WTC11 (cell line): ENCODE measurements at regions not wholly inside any gene's neighbourhood (a gene's known extent, or its start where the extent isn't known, plus 50 kb on each side); places are given as distances from the start of the nearest gene placed in this dataset.

ENCODE experiments used
- ATAC-seq: fragments of 200-7000 bp; cut with Tn5 transposase; 2 replicates; pipeline ENCODE4 v1.10.0; 2021; ENCODE audit warnings: mild to moderate bottlenecking, moderate library complexity
- CTCF ChIA-PET: fragments of 300-600 bp; sonication (Branson Sonifier 250); formaldehyde crosslinking; loops from one replicate; lab custom pipeline; 2021; ENCODE audit warnings: antibody characterized with exemption; lab: Charles Lee
- POLR2A ChIA-PET: fragments of 350-600 bp; sonication (Branson Sonifier 250); formaldehyde crosslinking; loops from one replicate; lab custom pipeline; 2021; ENCODE audit warnings: antibody characterized with exemption; lab: Charles Lee
- DNase-seq: peaks from one replicate; pipeline ENCODE4 v3.0.0; 2021; ENCODE audit warnings: low spot score
- H3K27ac Mint-ChIP-seq: 2 replicates; pipeline ENCODE4 v1.8.0; 2021; ENCODE audit warnings: mixed read lengths
- H3K27me3 Mint-ChIP-seq: 2 replicates; pipeline ENCODE4 v1.8.0; 2021; ENCODE audit warnings: low read depth, mild to moderate bottlenecking, moderate library complexity, mixed read lengths
- H3K36me3 Mint-ChIP-seq: 2 replicates; pipeline ENCODE4 v1.8.0; 2021; ENCODE audit warnings: mixed read lengths
- H3K4me1 Mint-ChIP-seq: 2 replicates; pipeline ENCODE4 v1.8.0; 2022; ENCODE audit warnings: mixed read lengths
- H3K4me3 Mint-ChIP-seq: 2 replicates; pipeline ENCODE4 v1.8.0; 2021; ENCODE audit warnings: mild to moderate bottlenecking, moderate library complexity, mixed read lengths
- H3K9me3 Mint-ChIP-seq: 2 replicates; pipeline ENCODE4 v1.8.0; 2021; ENCODE audit warnings: mixed read lengths
- ATF1 ChIP-seq: sonication (generic); formaldehyde crosslinking; IDR thresholded peaks from 2 replicates; pipeline ENCODE4 v1.8.1; 2023; ENCODE audit warnings: mild to moderate bottlenecking, moderate library complexity, missing genetic modification reagents
- CDX4 ChIP-seq: fragments of 250-450 bp; sonication (Bioruptor Pico); IDR thresholded peaks from 2 replicates; pipeline ENCODE4 v1.9.0; 2021; ENCODE audit warnings: moderate library complexity, mild to moderate bottlenecking, inconsistent platforms, borderline replicate concordance
- E2F1 ChIP-seq: sonication (generic); formaldehyde crosslinking; IDR thresholded peaks from 2 replicates; pipeline ENCODE4 v1.8.0; 2022; ENCODE audit warnings: mild to moderate bottlenecking, missing genetic modification reagents
- FOXP4 ChIP-seq: sonication (generic); formaldehyde crosslinking; IDR thresholded peaks from 2 replicates; pipeline ENCODE4 v1.8.0; 2022; ENCODE audit warnings: mild to moderate bottlenecking, missing genetic modification reagents
- JAZF1 ChIP-seq: fragments of 250-450 bp; sonication (Bioruptor Pico); IDR thresholded peaks from 2 replicates; pipeline ENCODE4 v1.9.0; 2021; ENCODE audit warnings: moderate library complexity, mild to moderate bottlenecking, inconsistent platforms
- SP1 ChIP-seq: sonication (generic); formaldehyde crosslinking; conservative IDR thresholded peaks from 2 replicates; pipeline ENCODE4 v1.8.1; 2022; ENCODE audit warnings: missing genetic modification reagents
- ZNF232 ChIP-seq: sonication (generic); formaldehyde crosslinking; IDR thresholded peaks from 2 replicates; pipeline ENCODE4 v1.8.0; 2022; ENCODE audit warnings: mild to moderate bottlenecking, missing genetic modification reagents
- TF ChIP-seq, protein P1 (sequence below): sonication (generic); formaldehyde crosslinking; IDR thresholded peaks from 2 replicates; pipeline ENCODE4 v1.8.1; 2022; ENCODE audit warnings: low read depth, missing genetic modification reagents, borderline replicate concordance
- TF ChIP-seq, protein P2 (sequence below): fragments of 250-450 bp; sonication (Bioruptor Pico); conservative IDR thresholded peaks from 2 replicates; pipeline ENCODE4 v1.9.0; 2021; ENCODE audit warnings: mild to moderate bottlenecking
- TF ChIP-seq, protein P3 (sequence below): sonication (generic); formaldehyde crosslinking; conservative IDR thresholded peaks from 2 replicates; pipeline ENCODE4 v1.8.1; 2023; ENCODE audit warnings: mild to moderate bottlenecking, low read depth, missing genetic modification reagents, moderate library complexity

DNA sequence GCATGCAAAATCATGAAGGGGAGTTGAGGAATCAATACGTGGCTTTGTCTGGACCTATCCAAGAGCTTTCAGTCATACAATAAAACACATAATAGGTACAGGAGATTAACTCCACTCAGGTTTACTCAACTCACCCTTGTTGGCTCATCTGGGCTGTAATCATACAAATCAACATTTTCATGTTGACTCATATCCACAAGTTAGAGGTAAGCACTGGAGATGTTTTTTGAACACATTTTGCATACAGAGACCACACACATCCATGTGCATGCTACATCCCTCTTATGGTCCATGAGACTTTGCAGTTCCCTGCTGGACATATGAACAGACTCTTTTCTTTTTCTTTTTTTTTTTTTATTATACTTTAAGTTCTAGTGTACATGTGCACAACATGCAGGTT, 336.9 kb upstream of the PIK3C3 start (continued):
- TF ChIP-seq, protein P1, sequence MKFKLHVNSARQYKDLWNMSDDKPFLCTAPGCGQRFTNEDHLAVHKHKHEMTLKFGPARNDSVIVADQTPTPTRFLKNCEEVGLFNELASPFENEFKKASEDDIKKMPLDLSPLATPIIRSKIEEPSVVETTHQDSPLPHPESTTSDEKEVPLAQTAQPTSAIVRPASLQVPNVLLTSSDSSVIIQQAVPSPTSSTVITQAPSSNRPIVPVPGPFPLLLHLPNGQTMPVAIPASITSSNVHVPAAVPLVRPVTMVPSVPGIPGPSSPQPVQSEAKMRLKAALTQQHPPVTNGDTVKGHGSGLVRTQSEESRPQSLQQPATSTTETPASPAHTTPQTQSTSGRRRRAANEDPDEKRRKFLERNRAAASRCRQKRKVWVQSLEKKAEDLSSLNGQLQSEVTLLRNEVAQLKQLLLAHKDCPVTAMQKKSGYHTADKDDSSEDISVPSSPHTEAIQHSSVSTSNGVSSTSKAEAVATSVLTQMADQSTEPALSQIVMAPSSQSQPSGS (CRISPR knock-in tag): no peak
- no peak for TF ChIP-seq ATF1 (CRISPR knock-in tag)

GRCh38 chr18:41617647-41618046, 337.4 kb upstream of the PIK3C3 start:
- TF ChIP-seq, protein P2, sequence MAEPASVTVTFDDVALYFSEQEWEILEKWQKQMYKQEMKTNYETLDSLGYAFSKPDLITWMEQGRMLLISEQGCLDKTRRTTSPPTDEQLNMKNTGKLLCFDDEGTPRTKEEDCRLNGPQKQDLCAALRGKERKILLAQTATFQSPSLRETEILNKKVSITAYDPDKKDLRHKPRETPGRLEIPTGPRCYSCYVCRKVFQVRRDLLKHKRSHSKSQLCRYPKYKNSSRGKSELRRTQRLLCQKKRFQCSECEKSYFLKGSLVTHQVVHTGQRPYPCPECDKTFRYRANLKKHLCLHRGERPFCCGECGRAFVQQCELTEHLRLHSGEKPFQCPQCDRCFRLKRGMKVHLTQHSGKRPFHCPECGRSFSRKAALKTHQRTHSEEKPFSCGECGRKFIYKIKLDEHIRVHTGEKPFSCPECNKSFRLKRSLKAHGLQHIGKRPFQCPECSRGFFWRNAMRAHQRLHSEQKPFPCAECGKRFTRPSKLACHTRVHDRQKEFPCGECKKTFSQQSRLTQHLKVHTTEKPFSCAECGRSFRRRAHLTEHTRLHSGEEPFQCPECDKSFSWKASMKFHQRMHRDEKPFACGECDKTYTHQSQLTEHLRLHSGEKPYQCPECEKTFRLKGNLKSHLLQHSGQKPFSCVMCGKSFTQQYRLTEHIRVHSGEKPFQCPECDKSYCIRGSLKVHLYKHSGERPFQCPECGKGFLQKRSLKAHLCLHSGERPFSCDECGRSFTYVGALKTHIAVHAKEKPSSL (CRISPR knock-in tag): no peak
- TF ChIP-seq, protein P3, sequence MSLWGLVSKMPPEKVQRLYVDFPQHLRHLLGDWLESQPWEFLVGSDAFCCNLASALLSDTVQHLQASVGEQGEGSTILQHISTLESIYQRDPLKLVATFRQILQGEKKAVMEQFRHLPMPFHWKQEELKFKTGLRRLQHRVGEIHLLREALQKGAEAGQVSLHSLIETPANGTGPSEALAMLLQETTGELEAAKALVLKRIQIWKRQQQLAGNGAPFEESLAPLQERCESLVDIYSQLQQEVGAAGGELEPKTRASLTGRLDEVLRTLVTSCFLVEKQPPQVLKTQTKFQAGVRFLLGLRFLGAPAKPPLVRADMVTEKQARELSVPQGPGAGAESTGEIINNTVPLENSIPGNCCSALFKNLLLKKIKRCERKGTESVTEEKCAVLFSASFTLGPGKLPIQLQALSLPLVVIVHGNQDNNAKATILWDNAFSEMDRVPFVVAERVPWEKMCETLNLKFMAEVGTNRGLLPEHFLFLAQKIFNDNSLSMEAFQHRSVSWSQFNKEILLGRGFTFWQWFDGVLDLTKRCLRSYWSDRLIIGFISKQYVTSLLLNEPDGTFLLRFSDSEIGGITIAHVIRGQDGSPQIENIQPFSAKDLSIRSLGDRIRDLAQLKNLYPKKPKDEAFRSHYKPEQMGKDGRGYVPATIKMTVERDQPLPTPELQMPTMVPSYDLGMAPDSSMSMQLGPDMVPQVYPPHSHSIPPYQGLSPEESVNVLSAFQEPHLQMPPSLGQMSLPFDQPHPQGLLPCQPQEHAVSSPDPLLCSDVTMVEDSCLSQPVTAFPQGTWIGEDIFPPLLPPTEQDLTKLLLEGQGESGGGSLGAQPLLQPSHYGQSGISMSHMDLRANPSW: no peak
- TF ChIP-seq JAZF1 (CRISPR knock-in tag): no peak
- no peak for TF ChIP-seq ZNF232 (CRISPR knock-in tag)
- no peak for TF ChIP-seq E2F1 (CRISPR knock-in tag)
- no peak for TF ChIP-seq CDX4
- no peak for TF ChIP-seq FOXP4 (CRISPR knock-in tag)
- TF ChIP-seq SP1: no peak
- TF ChIP-seq, protein P1 (CRISPR knock-in tag): no peak
- CTCF ChIA-PET: no interaction called here
- no peak overlapping the region; the same call in 1 of the 2 replicates for H3K27ac Mint-ChIP-seq
- 0 out of 2 replicates have a peak, but pooled peaks cover 3% of the 10 kb centered on the region for H3K36me3 Mint-ChIP-seq
- H3K4me1 Mint-ChIP-seq: peaks cover 13% of the 10 kb centered on the region
- POLR2A ChIA-PET: no interaction called here
- DNase-seq: no peak
- no peaks in the 10 kb centered on the region; the same call in 1 of the 2 replicates for H3K9me3 Mint-ChIP-seq
- ATAC-seq: no peak
- no peaks in the 10 kb centered on the region for H3K27me3 Mint-ChIP-seq
- H3K4me3 Mint-ChIP-seq: no peak overlapping the region
